T-cell (primary cell): ENCODE measurements at regions not wholly inside any gene's neighbourhood (a gene's known extent, or its start where the extent isn't known, plus 50 kb on each side); places are given as distances from the start of the nearest gene placed in this dataset.

Experiments
- ATAC-seq, 4 experiments: fragments of 200-7000 bp in 3 of 4; fragments of 150-1000 bp in 1 of 4; cut with Tn5 transposase; replicated peaks in 1 of 4; 1 replicate in 3 of 4; 2 replicates in 1 of 4; pipeline ENCODE4 v1.10.0; 2021; ENCODE audit warnings: moderate library complexity in 3 of 4, mild to moderate bottlenecking in 2 of 4, moderate number of reproducible peaks in 1 of 4
- CTCF ChIA-PET, 2 donors: fragments of 300-600 bp; sonication (Branson Sonifier 250); formaldehyde crosslinking; loops; one replicate each; lab custom pipeline; 2022; ENCODE audit warnings: antibody characterized with exemption in 2 of 2; lab: Charles Lee
- POLR2A ChIA-PET, 2 donors: fragments of 300-600 bp; sonication (Branson Sonifier 250); formaldehyde crosslinking; loops; one replicate each; lab custom pipeline; 2022; ENCODE audit warnings: antibody characterized with exemption in 2 of 2; lab: Charles Lee
- DNase-seq, 35 experiments: peaks; one replicate each; pipeline versions ENCODE4 v3.0.0 to v3.0.0-alpha.2; 2013 to 2023
- H3K27ac ChIP-seq: one replicate; pipeline ENCODE4 v1.5.1; 2013; ENCODE audit warnings: low read length
- H3K27me3 ChIP-seq, 2 experiments: replicated peaks in 1 of 2; 1 replicate in 1 of 2; 2 replicates in 1 of 2; pipeline versions ENCODE4 v1.6.1 to v1.7.0; 2013; ENCODE audit warnings: low read length in 1 of 2, mixed read lengths in 1 of 2; ENCODE audit not compliant: control insufficient read depth in 2 of 2, insufficient read depth in 2 of 2; ENCODE audit errors: extremely low read depth in 1 of 2
- H3K36me3 ChIP-seq, 2 donors: 1 replicate in 1 of 2; 2 replicates in 1 of 2; pipeline versions ENCODE4 v1.6.1 to v1.7.0; 2013; ENCODE audit warnings: low read length in 1 of 2; ENCODE audit not compliant: control insufficient read depth in 2 of 2, insufficient read depth in 1 of 2; ENCODE audit errors: extremely low read depth in 1 of 2
- H3K4me1 ChIP-seq, 2 experiments: 1 replicate in 1 of 2; 2 replicates in 1 of 2; pipeline versions ENCODE4 v1.6.1 to v1.7.0; 2013; ENCODE audit warnings: low read length in 2 of 2, mixed read lengths in 1 of 2; ENCODE audit not compliant: insufficient read depth in 2 of 2, control insufficient read depth in 1 of 2; ENCODE audit errors: extremely low read depth in 1 of 2
- H3K4me3 ChIP-seq, 2 donors: 1 replicate in 1 of 2; 2 replicates in 1 of 2; pipeline versions ENCODE4 v1.5.1 to v1.7.0; 2013; ENCODE audit warnings: mild to moderate bottlenecking in 2 of 2, low read length in 1 of 2, moderate library complexity in 1 of 2; ENCODE audit not compliant: control insufficient read depth in 1 of 2; ENCODE audit errors: extremely low read depth in 1 of 2
- H3K9me3 ChIP-seq: 2 replicates; pipeline ENCODE4 v1.7.0; 2013
- H3K27ac Mint-ChIP-seq, 2 donors: one replicate each; pipeline ENCODE4 v1.8.0; 2020 to 2021; ENCODE audit warnings: mild to moderate bottlenecking in 2 of 2, mixed read lengths in 2 of 2
- H3K27me3 Mint-ChIP-seq, 2 donors: one replicate each; pipeline ENCODE4 v1.8.0; 2021 to 2022; ENCODE audit warnings: mixed read lengths in 2 of 2
- H3K36me3 Mint-ChIP-seq: one replicate; pipeline ENCODE4 v1.8.0; 2021; ENCODE audit warnings: mixed read lengths
- H3K4me1 Mint-ChIP-seq, 3 donors: one replicate each; pipeline ENCODE4 v1.8.0; 2020 to 2022; ENCODE audit warnings: mixed read lengths in 3 of 3, mild to moderate bottlenecking in 1 of 3
- H3K4me3 Mint-ChIP-seq, 3 donors: one replicate each; pipeline ENCODE4 v1.8.0; 2020 to 2022; ENCODE audit warnings: mild to moderate bottlenecking in 3 of 3, mixed read lengths in 3 of 3, moderate library complexity in 3 of 3
- H3K9me3 Mint-ChIP-seq, 3 donors: one replicate each; pipeline ENCODE4 v1.8.0; 2020 to 2022; ENCODE audit warnings: mixed read lengths in 3 of 3
- WGBS: methylation state at CpG from one replicate; pipeline ENCODE4 v1.1.5; 2013; ENCODE audit warnings: missing lambda C conversion rate; ENCODE audit not compliant: insufficient coverage; 5-methylcytosine and 5-hydroxymethylcytosine counted together

- no peaks in the 10 kb centered on the region for H3K9me3 ChIP-seq
- ATAC-seq (no peak), DNase-seq (no peak)
- Mint-ChIP-seq H3K27ac (no peak overlapping the region), H3K9me3 (no peaks in the 10 kb centered on the region), H3K27me3 (peaks cover 15 to 23% of the 10 kb centered on the region in 2 donors), H3K4me3 (no peak overlapping the region), H3K4me1 (no peaks in the 10 kb centered on the region), H3K36me3 (no peaks in the 10 kb centered on the region)
- WGBS: no CpG with 5 or more reads among the region's 2 CpGs
- peaks cover 0 to 22% of the 10 kb centered on the region in 2 experiments for H3K27me3 ChIP-seq
- no peaks in the 10 kb centered on the region for H3K4me1 ChIP-seq
- CTCF ChIA-PET: no interaction called here
- POLR2A ChIA-PET: no interaction called here
- H3K4me3 ChIP-seq: no peak overlapping the region
- H3K36me3 ChIP-seq: no peaks in the 10 kb centered on the region
- no peak overlapping the region for H3K27ac ChIP-seq
Observed at GRCh38 chr20:57023007-57023406, 243.4 kb downstream of the BMP7 start.

DNA sequence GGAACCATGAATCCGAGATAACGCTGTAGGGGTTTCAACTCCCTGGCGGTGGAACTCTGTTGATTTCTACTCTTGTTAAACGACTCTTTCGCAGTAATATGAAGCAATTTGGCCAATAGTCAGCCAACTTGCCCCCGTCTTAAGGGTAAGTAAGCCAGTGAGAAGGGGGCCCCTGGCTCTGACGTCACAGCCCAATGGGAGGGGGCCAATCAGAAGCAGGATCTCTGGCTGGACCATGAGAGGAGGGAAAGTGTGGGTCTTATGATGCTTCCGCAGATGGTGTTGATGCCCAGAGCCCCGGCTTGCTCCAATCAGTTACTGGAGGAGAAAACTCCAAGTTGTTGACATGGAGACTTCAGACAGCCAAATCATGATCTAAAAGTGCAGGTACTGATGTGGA lies 242.4 kb downstream of the BMP7 start:
- no peaks in the 10 kb centered on the region for H3K36me3 Mint-ChIP-seq
- WGBS: 90% methylated on average over 8 of the region's 9 CpGs
- no peak for ATAC-seq

DNA sequence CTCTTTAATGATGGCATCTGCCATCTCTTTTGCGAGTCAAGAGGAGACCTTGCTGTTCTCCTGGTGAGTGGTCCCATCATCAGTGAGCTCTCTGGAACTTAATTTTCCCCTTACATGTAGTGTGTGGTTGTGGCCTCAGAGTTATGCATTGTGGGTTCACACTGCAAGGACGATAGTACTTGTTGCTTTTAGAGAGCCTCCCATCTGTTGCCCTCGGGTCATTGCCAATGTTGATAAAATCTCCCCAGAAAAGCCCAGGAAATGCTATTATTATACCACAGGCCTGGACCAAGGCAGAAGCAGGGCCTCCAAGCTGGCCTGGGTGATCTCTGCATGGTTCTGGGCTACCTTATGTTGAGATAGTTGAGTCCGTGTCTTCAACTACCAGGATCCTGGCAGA lies 241.6 kb downstream of the BMP7 start:
- Mint-ChIP-seq H3K27me3 (peaks cover 21 to 30% of the 10 kb centered on the region in 2 donors), H3K4me3 (no peak overlapping the region), H3K27ac (no peak overlapping the region), H3K4me1 (no peaks in the 10 kb centered on the region), H3K36me3 (no peaks in the 10 kb centered on the region), H3K9me3 (no peaks in the 10 kb centered on the region)
- ChIA-PET POLR2A (no interaction called here), CTCF (no interaction called here)
- Histone ChIP-seq H3K4me3 (no peak overlapping the region), H3K36me3 (no peaks in the 10 kb centered on the region), H3K27me3 (peaks cover 0 to 31% of the 10 kb centered on the region in 2 experiments), H3K9me3 (no peaks in the 10 kb centered on the region), H3K27ac (no peak overlapping the region), H3K4me1 (no peaks in the 10 kb centered on the region)
- WGBS: no CpG with 5 or more reads among the region's 4 CpGs
- no peak for ATAC-seq
- DNase-seq: no peak

More for the DNA sequence above, 242.4 kb downstream of the BMP7 start:
- peaks cover 14 to 24% of the 10 kb centered on the region in 2 donors for H3K27me3 Mint-ChIP-seq
- CTCF ChIA-PET: no interaction called here
- no peak overlapping the region for H3K4me3 ChIP-seq
- DNase-seq: no peak
- H3K9me3 Mint-ChIP-seq: no peaks in the 10 kb centered on the region
- no peak overlapping the region for H3K27ac ChIP-seq
- no peak overlapping the region for H3K4me3 Mint-ChIP-seq
- no peaks in the 10 kb centered on the region for H3K36me3 ChIP-seq
- H3K4me1 Mint-ChIP-seq: no peaks in the 10 kb centered on the region
- POLR2A ChIA-PET: no interaction called here
- H3K27ac Mint-ChIP-seq: no peak overlapping the region
- H3K9me3 ChIP-seq: no peaks in the 10 kb centered on the region
- H3K4me1 ChIP-seq: no peaks in the 10 kb centered on the region
- peaks cover 0 to 23% of the 10 kb centered on the region in 2 experiments for H3K27me3 ChIP-seq

GRCh38 chr20:57025261-57025660 lies 241.2 kb downstream of the BMP7 start:
- no peaks in the 10 kb centered on the region for H3K36me3 Mint-ChIP-seq
- H3K27me3 Mint-ChIP-seq: peaks cover 21 to 30% of the 10 kb centered on the region in 2 donors
- WGBS: 70% methylated on average over 2 of the region's 3 CpGs
- Histone ChIP-seq H3K36me3 (no peaks in the 10 kb centered on the region), H3K27me3 (peaks cover 0 to 31% of the 10 kb centered on the region in 2 experiments), H3K9me3 (no peaks in the 10 kb centered on the region), H3K4me1 (no peaks in the 10 kb centered on the region), H3K4me3 (no peak overlapping the region), H3K27ac (no peak overlapping the region)
- H3K4me3 Mint-ChIP-seq: no peak overlapping the region
- H3K27ac Mint-ChIP-seq: no peak overlapping the region
- ChIA-PET CTCF (no interaction called here), POLR2A (no interaction called here)
- H3K9me3 Mint-ChIP-seq: no peaks in the 10 kb centered on the region
- H3K4me1 Mint-ChIP-seq: no peaks in the 10 kb centered on the region
- DNase-seq (no peak), ATAC-seq (no peak)

DNA sequence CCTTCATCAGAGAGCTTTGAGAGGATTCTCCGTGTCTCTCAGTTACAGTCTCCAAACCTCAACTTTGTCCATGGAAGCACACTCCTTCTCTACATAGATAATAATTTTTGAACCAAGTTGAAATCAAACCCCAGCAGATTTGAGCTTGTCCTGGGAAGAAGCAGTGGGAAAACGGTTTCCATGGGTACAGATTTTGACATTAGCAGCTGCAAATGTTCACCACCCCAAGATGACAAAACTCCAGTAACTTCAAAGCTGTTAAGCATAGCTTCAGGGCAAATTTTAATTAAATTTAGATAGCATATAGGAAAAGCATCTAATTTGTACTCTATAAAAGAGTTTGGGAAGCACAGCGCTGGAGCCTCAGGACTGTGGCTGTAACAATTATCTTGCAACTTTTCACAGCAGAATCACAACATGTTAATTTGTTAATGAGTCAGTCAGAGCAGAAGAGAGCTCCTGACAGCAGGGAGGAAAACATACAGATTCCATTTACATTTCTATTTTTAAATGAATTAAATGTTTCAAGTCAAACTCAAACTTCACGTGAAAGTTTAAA lies 240.7 kb downstream of the BMP7 start:
- DNase-seq (no peak), ATAC-seq (no peak)
- H3K4me1 ChIP-seq: no peaks in the 10 kb centered on the region
- H3K36me3 Mint-ChIP-seq: no peaks in the 10 kb centered on the region
- peaks cover 21 to 26% of the 10 kb centered on the region in 2 donors for H3K27me3 Mint-ChIP-seq
- CTCF ChIA-PET: no interaction called here
- no peak overlapping the region for H3K4me3 ChIP-seq
- H3K27ac ChIP-seq: no peak overlapping the region
- H3K4me3 Mint-ChIP-seq: no peak overlapping the region
- POLR2A ChIA-PET: no interaction called here
- no peaks in the 10 kb centered on the region for H3K36me3 ChIP-seq
- no peaks in the 10 kb centered on the region for H3K9me3 ChIP-seq
- WGBS: no CpG with 5 or more reads among the region's 4 CpGs
- H3K27me3 ChIP-seq: peaks cover 0 to 26% of the 10 kb centered on the region in 2 experiments
- no peak overlapping the region for H3K27ac Mint-ChIP-seq
- H3K9me3 Mint-ChIP-seq: no peaks in the 10 kb centered on the region
- H3K4me1 Mint-ChIP-seq: no peaks in the 10 kb centered on the region

DNA sequence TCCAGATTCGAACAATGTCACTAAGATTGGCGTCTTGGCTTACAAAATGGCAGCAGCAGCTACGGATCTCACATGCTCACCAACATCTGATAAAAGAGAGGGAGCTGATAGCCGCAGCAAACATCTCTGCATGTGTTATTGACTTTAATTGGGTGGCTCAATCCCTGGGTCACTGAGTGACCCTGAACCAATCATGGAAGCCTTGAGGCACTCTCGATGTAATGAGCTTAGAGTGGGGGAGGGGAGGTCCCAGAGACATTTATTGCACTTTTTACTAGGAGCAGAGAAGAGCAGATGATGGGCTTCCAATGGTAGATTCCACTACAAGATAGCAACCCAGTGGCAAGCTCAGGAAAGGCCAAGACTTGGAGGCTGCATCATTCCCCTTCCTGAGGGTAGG lies 238.7 kb downstream of the BMP7 start:
- CTCF ChIA-PET: no interaction called here

More for the DNA sequence above, 238.7 kb downstream of the BMP7 start:
- no peak for DNase-seq
- H3K27me3 Mint-ChIP-seq: peaks cover 12 to 34% of the 10 kb centered on the region in 2 donors
- Histone ChIP-seq H3K4me1 (no peaks in the 10 kb centered on the region), H3K27me3 (peaks cover 0 to 26% of the 10 kb centered on the region in 2 experiments), H3K9me3 (no peaks in the 10 kb centered on the region), H3K36me3 (no peaks in the 10 kb centered on the region), H3K27ac (no peak overlapping the region), H3K4me3 (no peak overlapping the region)
- 82% methylated on average over 2 of the region's 5 CpGs for WGBS
- no peaks in the 10 kb centered on the region for H3K9me3 Mint-ChIP-seq
- no peaks in the 10 kb centered on the region for H3K36me3 Mint-ChIP-seq
- no peak overlapping the region for H3K27ac Mint-ChIP-seq
- no peaks in the 10 kb centered on the region for H3K4me1 Mint-ChIP-seq
- no peak for ATAC-seq
- no peak overlapping the region for H3K4me3 Mint-ChIP-seq
- POLR2A ChIA-PET: no interaction called here
